ENCODE measurements at regions not wholly inside any gene's neighbourhood (a gene's known extent, or its start where the extent isn't known, plus 50 kb on each side); places are given as distances from the start of the nearest gene placed in this dataset.

- TF ChIP-seq, protein P1, sequence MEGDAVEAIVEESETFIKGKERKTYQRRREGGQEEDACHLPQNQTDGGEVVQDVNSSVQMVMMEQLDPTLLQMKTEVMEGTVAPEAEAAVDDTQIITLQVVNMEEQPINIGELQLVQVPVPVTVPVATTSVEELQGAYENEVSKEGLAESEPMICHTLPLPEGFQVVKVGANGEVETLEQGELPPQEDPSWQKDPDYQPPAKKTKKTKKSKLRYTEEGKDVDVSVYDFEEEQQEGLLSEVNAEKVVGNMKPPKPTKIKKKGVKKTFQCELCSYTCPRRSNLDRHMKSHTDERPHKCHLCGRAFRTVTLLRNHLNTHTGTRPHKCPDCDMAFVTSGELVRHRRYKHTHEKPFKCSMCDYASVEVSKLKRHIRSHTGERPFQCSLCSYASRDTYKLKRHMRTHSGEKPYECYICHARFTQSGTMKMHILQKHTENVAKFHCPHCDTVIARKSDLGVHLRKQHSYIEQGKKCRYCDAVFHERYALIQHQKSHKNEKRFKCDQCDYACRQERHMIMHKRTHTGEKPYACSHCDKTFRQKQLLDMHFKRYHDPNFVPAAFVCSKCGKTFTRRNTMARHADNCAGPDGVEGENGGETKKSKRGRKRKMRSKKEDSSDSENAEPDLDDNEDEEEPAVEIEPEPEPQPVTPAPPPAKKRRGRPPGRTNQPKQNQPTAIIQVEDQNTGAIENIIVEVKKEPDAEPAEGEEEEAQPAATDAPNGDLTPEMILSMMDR (IDR thresholded peaks at IDR 0.05): no peak
- TF ChIP-seq POLR2A (IDR thresholded peaks at IDR 0.05): no peak
Observed at GRCh38 chr6:92069781-92070180, 1349.6 kb downstream of the EPHA7 start.
